ENCODE measurements at regions not wholly inside any gene's neighbourhood (a gene's known extent, or its start where the extent isn't known, plus 50 kb on each side); places are given as distances from the start of the nearest gene placed in this dataset.
A peak's percentile ranks its signal among the peaks of the same experiment; 100 is the strongest.
"Not testable (repeated sequence)": the region's sequence is repeated elsewhere in the genome, so short reads cannot be mapped to it uniquely, and the experiment has no call there.

- no peak for DNase-seq (ENCODE audit: low read depth)
Observed at GRCh38 chr12:40431169-40431568, 206.4 kb downstream of the LRRK2 start.

GRCh38 chr12:40435251-40435650, 210.5 kb downstream of the LRRK2 start:
- DNase-seq (ENCODE audit: low read depth), result no peak

GRCh38 chr12:40435951-40436350, 211.2 kb downstream of the LRRK2 start:
- DNase-seq (ENCODE audit: low read depth), result no peak

- no peak for DNase-seq (ENCODE audit: low read depth)
Observed at GRCh38 chr12:40436564-40436963, 211.8 kb downstream of the LRRK2 start.

- no peak for DNase-seq (ENCODE audit: low read depth)
Observed at GRCh38 chr12:40439771-40440492, 215.1 kb downstream of the LRRK2 start.

- no peak for DNase-seq (ENCODE audit: low read depth)
Observed at GRCh38 chr12:40444174-40444573, 219.4 kb downstream of the LRRK2 start.

- peak; percentile 30 for DNase-seq (ENCODE audit: low read depth)
Observed at GRCh38 chr12:40446385-40446784, 221.6 kb downstream of the LRRK2 start.

- DNase-seq (ENCODE audit: low read depth), result not testable (repeated sequence)
Observed at GRCh38 chr12:40448523-40448922, 223.7 kb downstream of the LRRK2 start.

GRCh38 chr12:40451661-40452060, 226.9 kb downstream of the LRRK2 start:
- DNase-seq (ENCODE audit: low read depth), result no peak

GRCh38 chr12:40464121-40464520, 228.1 kb upstream of the CNTN1 start:
- peak; percentile 9 for DNase-seq (ENCODE audit: low read depth)

GRCh38 chr12:40469736-40470135, 222.5 kb upstream of the CNTN1 start:
- DNase-seq (ENCODE audit: low read depth), result no peak

GRCh38 chr12:40473962-40474361, 218.3 kb upstream of the CNTN1 start:
- DNase-seq (ENCODE audit: low read depth), result no peak

GRCh38 chr12:40474630-40475029, 217.6 kb upstream of the CNTN1 start:
- DNase-seq (ENCODE audit: low read depth), result no peak

GRCh38 chr12:40499856-40500255, 192.4 kb upstream of the CNTN1 start:
- no peak for DNase-seq (ENCODE audit: low read depth)

GRCh38 chr12:40502322-40502721, 189.9 kb upstream of the CNTN1 start:
- no peak for DNase-seq (ENCODE audit: low read depth)

GRCh38 chr12:40505327-40505726, 186.9 kb upstream of the CNTN1 start:
- DNase-seq (ENCODE audit: low read depth), result no peak

- no peak for DNase-seq (ENCODE audit: low read depth)
Observed at GRCh38 chr12:40508421-40508820, 183.8 kb upstream of the CNTN1 start.

- DNase-seq (ENCODE audit: low read depth), result no peak
Observed at GRCh38 chr12:40511341-40511740, 180.9 kb upstream of the CNTN1 start.

GRCh38 chr12:40515041-40515816, 177.0 kb upstream of the CNTN1 start:
- DNase-seq (ENCODE audit: low read depth), result peak; percentile 7

- no peak for DNase-seq (ENCODE audit: low read depth)
Observed at GRCh38 chr12:40522837-40523236, 169.4 kb upstream of the CNTN1 start.

- no peak for DNase-seq (ENCODE audit: low read depth)
Observed at GRCh38 chr12:40525054-40525453, 167.2 kb upstream of the CNTN1 start.

- no peak for DNase-seq (ENCODE audit: low read depth)
Observed at GRCh38 chr12:40534828-40535227, 157.4 kb upstream of the CNTN1 start.

GRCh38 chr12:40551466-40551865, 140.8 kb upstream of the CNTN1 start:
- no peak for DNase-seq (ENCODE audit: low read depth)
